NT2/D1 (cell line): ENCODE measurements at regions not wholly inside any gene's neighbourhood (a gene's known extent, or its start where the extent isn't known, plus 50 kb on each side); places are given as distances from the start of the nearest gene placed in this dataset.

ENCODE experiments used
- DNase-seq: peaks from one replicate; pipeline ENCODE4 v3.0.0-alpha.2; 2011; ENCODE audit warnings: low read depth, low spot score
- H3K27me3 ChIP-seq: 2 replicates; pipeline ENCODE4 v1.6.0; 2011; ENCODE audit warnings: mild to moderate bottlenecking; ENCODE audit not compliant: insufficient read length, insufficient read depth
- H3K36me3 ChIP-seq: 2 replicates; pipeline ENCODE4 v1.6.1; 2011; ENCODE audit warnings: mild to moderate bottlenecking, low read length, mixed read lengths; ENCODE audit not compliant: insufficient read depth, insufficient read length
- H3K4me1 ChIP-seq: 2 replicates; pipeline ENCODE4 v1.5.1; 2011; ENCODE audit not compliant: insufficient read depth, insufficient read length
- H3K4me3 ChIP-seq: 2 replicates; pipeline ENCODE4 v1.5.1; 2011; ENCODE audit warnings: low read depth; ENCODE audit not compliant: insufficient read length
- H3K9ac ChIP-seq: 2 replicates; pipeline ENCODE4 v1.6.0; 2011; ENCODE audit warnings: low read depth; ENCODE audit not compliant: insufficient read length
- H3K9me3 ChIP-seq: 2 replicates; pipeline ENCODE4 v1.5.1; 2011; ENCODE audit warnings: mild to moderate bottlenecking, low read length; ENCODE audit not compliant: insufficient read depth
- SUZ12 ChIP-seq: IDR thresholded peaks from 2 replicates; pipeline ENCODE4 v1.6.1; 2011; ENCODE audit not compliant: insufficient read length, insufficient read depth; ENCODE audit errors: extremely low read depth
- YY1 ChIP-seq: IDR thresholded peaks from 2 replicates; pipeline ENCODE4 v1.6.1; 2011; ENCODE audit not compliant: insufficient read length, insufficient read depth
- ZNF274 ChIP-seq: IDR thresholded peaks from 2 replicates; pipeline ENCODE4 v1.6.1; 2011; ENCODE audit warnings: mild to moderate bottlenecking, low read depth, low read length

DNA sequence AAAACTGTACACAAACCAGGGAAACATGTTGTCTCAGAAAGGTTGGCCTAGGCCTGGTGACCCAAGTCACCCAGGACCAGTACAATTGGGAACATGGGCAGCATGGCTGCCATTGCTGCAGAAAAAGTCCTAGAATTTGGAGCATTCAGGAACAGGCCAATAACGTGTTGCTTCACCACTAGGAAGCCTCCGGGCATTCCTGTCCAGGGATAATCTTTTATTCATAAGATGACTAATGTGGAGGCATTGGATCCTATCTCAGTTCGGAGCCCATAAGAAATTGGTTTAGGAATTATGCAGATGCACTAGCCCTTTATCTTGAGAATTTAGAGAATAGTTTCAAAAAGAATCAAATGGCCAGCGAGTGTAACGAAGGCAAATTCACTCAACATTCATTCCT is 242.8 kb upstream of the NDST4 start:
- no peaks in the 10 kb centered on the region for H3K4me1 ChIP-seq
- no peak for DNase-seq
- H3K36me3 ChIP-seq: no peaks in the 10 kb centered on the region
- TF ChIP-seq ZNF274 (no peak), YY1 (no peak), SUZ12 (no peak)
- no peaks in the 10 kb centered on the region for H3K27me3 ChIP-seq
- peaks cover 8% of the 10 kb centered on the region; the same call in 1 of the 2 replicates for H3K9me3 ChIP-seq
- no peak overlapping the region for H3K9ac ChIP-seq
- no peak overlapping the region for H3K4me3 ChIP-seq

DNA sequence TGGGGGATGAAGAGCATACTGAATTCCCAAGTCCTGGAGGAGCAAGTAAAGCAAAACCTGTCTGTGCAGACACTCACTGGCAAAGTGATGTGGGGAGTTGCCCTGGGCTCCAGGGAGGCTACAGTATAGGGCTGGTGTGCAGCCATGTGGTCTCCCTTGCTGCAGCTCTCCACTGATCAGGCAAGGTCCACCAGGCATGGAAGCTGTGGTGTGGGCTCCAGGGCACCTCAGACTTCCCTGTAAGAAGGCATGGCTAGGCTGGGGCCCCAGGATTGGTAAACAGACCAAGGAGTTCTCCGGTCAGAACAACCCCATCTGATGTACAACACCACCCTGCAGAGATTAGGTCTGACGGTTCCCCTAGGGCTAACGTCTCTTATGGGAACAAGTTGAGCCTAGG is 241.9 kb upstream of the NDST4 start:
- Histone ChIP-seq H3K9me3 (peaks cover 8% of the 10 kb centered on the region; the same call in 1 of the 2 replicates), H3K4me3 (no peak overlapping the region), H3K36me3 (no peaks in the 10 kb centered on the region), H3K27me3 (no peaks in the 10 kb centered on the region), H3K9ac (no peak overlapping the region), H3K4me1 (no peaks in the 10 kb centered on the region)
- TF ChIP-seq YY1 (no peak), SUZ12 (no peak), ZNF274 (no peak)
- DNase-seq: no peak

DNA sequence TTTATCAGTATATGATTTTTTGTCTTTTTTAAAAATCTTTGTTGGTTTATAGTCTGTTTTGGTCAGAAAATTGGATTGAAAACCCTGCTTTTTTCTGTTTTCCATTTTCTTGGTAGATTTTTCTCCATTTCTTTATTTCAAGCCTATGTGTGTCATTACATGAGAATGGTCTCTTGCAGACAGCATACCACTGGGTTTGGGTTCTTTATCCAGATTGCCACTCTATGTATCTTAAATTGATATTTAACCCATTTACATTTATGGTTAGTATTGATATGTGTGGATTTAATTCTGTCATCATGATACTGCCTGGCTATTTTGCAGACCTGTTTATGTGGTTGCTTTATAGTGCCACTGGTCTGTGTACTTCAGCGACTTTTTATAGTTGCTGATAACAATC is 239.9 kb upstream of the NDST4 start:
- Histone ChIP-seq H3K4me1 (no peaks in the 10 kb centered on the region), H3K9ac (no peak overlapping the region), H3K4me3 (no peak overlapping the region), H3K36me3 (no peaks in the 10 kb centered on the region), H3K27me3 (no peaks in the 10 kb centered on the region), H3K9me3 (peaks cover 8% of the 10 kb centered on the region; the same call in 1 of the 2 replicates)
- no peak for DNase-seq
- TF ChIP-seq SUZ12 (no peak), ZNF274 (no peak), YY1 (no peak)

DNA sequence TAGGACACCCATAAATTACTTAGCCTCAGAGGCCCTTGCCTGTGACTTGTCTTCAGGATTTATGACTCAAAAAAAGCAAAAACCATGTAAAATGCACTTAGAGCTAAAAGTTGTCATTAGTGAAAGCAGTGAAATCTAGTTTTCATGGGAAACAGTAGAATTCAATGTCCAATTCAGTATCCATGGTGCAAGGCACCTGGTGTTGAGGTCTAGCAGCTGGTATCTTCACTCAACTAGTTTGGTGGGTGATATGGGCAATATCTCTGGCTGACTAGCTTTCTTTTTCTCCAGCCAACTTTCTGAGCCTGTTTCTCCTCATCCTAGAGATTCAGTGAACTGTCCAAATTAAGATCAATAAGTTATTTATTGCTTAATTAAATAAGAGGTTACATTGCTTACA is 229.8 kb upstream of the NDST4 start:
- no peak for TF ChIP-seq ZNF274
- Histone ChIP-seq H3K36me3 (no peaks in the 10 kb centered on the region), H3K4me3 (no peak overlapping the region), H3K27me3 (no peaks in the 10 kb centered on the region), H3K4me1 (no peaks in the 10 kb centered on the region), H3K9me3 (no peaks in the 10 kb centered on the region), H3K9ac (no peak overlapping the region)
- DNase-seq: no peak

DNA sequence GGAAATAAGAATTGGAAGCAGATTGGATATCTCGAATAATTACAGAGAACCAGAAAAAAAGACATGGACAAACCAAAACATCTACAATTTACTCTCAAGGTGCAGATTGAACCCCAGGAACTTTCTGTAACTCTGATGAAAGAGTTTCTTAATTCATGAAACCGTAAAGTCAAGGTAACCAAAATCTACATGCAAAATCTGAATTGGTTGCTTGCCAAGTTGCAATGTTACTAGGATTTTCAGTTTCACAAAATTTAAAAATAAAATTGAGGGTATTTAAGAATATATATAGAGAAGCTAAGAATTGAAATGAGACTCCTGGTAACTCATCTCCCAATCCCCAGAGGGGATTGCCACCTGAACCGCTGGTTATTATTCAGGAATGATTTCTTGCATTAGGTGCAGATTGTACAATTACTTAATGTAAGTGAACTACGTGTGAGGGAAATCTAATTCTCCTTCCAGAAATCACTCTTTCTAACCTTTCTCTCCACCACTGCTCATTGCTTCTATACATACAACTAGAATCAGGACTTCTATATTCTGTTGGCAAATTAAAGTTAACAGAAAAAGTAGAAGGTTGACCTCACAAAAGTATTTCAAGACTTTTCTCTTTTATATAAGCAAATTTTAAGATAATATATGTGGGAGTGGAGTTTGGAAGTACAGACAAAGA is 221.5 kb upstream of the NDST4 start:
- H3K27me3 ChIP-seq: no peaks in the 10 kb centered on the region
- H3K4me1 ChIP-seq: no peaks in the 10 kb centered on the region
- H3K9ac ChIP-seq: no peak overlapping the region
- H3K4me3 ChIP-seq: no peak overlapping the region
- TF ChIP-seq YY1 (no peak), SUZ12 (no peak), ZNF274 (no peak)
- no peaks in the 10 kb centered on the region for H3K36me3 ChIP-seq
- no peak for DNase-seq
- no peaks in the 10 kb centered on the region for H3K9me3 ChIP-seq

DNA sequence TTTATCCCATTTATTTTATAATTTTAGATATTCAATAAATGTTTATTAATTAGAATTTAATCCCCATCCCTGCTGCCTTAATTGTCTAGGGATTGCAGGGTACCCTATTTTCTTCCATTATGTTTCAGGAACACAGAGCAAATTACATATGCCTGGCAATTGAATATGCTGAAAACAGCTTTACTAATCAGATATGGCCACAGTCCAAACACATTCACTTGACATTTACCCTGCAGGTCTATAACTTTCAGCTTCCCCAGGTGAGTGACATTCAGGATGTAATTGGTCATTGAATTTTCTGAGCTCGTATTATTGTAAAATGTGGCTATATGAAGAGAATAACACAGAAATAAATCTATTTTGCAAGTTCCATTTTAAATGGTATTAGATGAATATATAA is 218.7 kb upstream of the NDST4 start:
- no peaks in the 10 kb centered on the region for H3K27me3 ChIP-seq
- H3K9me3 ChIP-seq: no peaks in the 10 kb centered on the region
- H3K36me3 ChIP-seq: no peaks in the 10 kb centered on the region
- H3K4me3 ChIP-seq: no peak overlapping the region
- no peak for DNase-seq
- no peaks in the 10 kb centered on the region for H3K4me1 ChIP-seq
- H3K9ac ChIP-seq: no peak overlapping the region
- TF ChIP-seq YY1 (no peak), SUZ12 (no peak), ZNF274 (no peak)

DNA sequence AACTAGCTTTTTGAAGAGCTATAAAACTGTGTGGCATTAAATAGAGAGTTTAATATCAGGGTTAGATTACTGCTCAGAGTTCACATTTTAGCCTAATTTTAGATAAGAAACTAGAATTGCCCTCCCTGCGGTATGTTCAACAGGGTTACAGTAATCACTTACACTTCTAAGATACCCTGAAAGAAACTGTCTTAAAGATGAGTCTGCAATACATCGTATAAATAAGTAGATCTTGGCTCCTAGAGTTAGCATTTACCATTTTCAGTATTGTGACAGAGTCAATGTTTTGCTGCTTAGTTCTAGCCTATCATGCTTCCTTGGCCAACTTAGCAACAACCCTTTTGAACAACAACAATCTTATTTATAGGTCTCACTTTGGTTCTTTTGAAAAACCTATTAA is 217.8 kb upstream of the NDST4 start:
- Histone ChIP-seq H3K27me3 (no peaks in the 10 kb centered on the region), H3K9me3 (no peaks in the 10 kb centered on the region), H3K9ac (no peak overlapping the region), H3K4me1 (no peaks in the 10 kb centered on the region), H3K4me3 (no peak overlapping the region), H3K36me3 (no peaks in the 10 kb centered on the region)
- TF ChIP-seq YY1 (no peak), SUZ12 (no peak), ZNF274 (no peak)
- no peak for DNase-seq

DNA sequence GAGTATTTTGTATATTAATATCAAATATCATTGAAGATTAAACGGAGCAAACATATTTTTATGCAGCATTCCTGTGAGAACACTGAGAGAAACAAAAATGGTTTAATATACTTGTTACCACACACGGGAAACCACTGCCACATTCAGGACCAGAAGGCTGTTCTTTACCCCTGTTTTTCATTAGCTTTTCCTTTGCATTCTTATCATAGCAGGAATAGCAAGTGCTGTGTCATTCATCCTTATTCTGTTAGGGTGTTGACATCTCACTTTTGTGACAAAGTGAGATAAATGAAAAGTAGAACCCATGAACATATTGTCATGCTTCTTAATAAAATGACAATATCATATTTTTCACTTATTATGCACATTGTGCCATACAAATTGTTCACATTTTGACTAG is 212.4 kb upstream of the NDST4 start:
- no peaks in the 10 kb centered on the region for H3K4me1 ChIP-seq
- TF ChIP-seq YY1 (no peak), ZNF274 (no peak), SUZ12 (no peak)
- H3K9ac ChIP-seq: no peak overlapping the region
- H3K9me3 ChIP-seq: no peaks in the 10 kb centered on the region
- DNase-seq: no peak
- no peaks in the 10 kb centered on the region for H3K36me3 ChIP-seq
- H3K4me3 ChIP-seq: no peak overlapping the region
- H3K27me3 ChIP-seq: no peaks in the 10 kb centered on the region
